Dedifferentiated amniotic fluid mesenchymal stem cell (primary cell): ENCODE measurements at regions not wholly inside any gene's neighbourhood (a gene's known extent, or its start where the extent isn't known, plus 50 kb on each side); places are given as distances from the start of the nearest gene placed in this dataset.

Source experiments
- DNase-seq: peaks from one replicate; pipeline ENCODE4 v3.0.0-alpha.2; 2016; ENCODE audit errors: extremely low spot score

- DNase-seq: no peak
These were observed 131.1 kb upstream of the PTGFR start for GRCh38 chr1:78359666-78360065.

- DNase-seq: no peak
These were observed 130.2 kb upstream of the PTGFR start for GRCh38 chr1:78360584-78360983.

- DNase-seq: no peak
These were observed 123.1 kb upstream of the PTGFR start for GRCh38 chr1:78367700-78368099.

- no peak for DNase-seq
These were observed 121.2 kb upstream of the PTGFR start for GRCh38 chr1:78369546-78369945.

GRCh38 chr1:78370356-78370755 lies 120.4 kb upstream of the PTGFR start:
- peak; percentile 19 for DNase-seq

- DNase-seq: peak; percentile 70
These were observed 119.8 kb upstream of the PTGFR start for GRCh38 chr1:78370779-78371482.

- DNase-seq: no peak
These were observed 117.1 kb upstream of the PTGFR start for GRCh38 chr1:78373676-78374075.

GRCh38 chr1:78375996-78376395 lies 114.8 kb upstream of the PTGFR start:
- DNase-seq: peak; percentile 25

GRCh38 chr1:78377356-78377928 lies 113.3 kb upstream of the PTGFR start:
- no peak for DNase-seq

GRCh38 chr1:78383923-78384322 lies 106.9 kb upstream of the PTGFR start:
- DNase-seq: no peak

GRCh38 chr1:78385744-78386462 lies 104.9 kb upstream of the PTGFR start:
- DNase-seq: no peak

GRCh38 chr1:78387201-78387600 lies 103.6 kb upstream of the PTGFR start:
- no peak for DNase-seq

- no peak for DNase-seq
These were observed 102.9 kb upstream of the PTGFR start for GRCh38 chr1:78387871-78388270.

- DNase-seq: no peak
These were observed 102.5 kb upstream of the PTGFR start for GRCh38 chr1:78388275-78388674.

- peak; percentile 31 for DNase-seq
These were observed 89.6 kb upstream of the PTGFR start for GRCh38 chr1:78401148-78401547.

- DNase-seq: peak; percentile 63
These were observed 82.6 kb upstream of the PTGFR start for GRCh38 chr1:78408192-78408591.

- no peak for DNase-seq
These were observed 82.0 kb upstream of the PTGFR start for GRCh38 chr1:78408810-78409209.

- DNase-seq: no peak
These were observed 80.1 kb upstream of the PTGFR start for GRCh38 chr1:78410643-78411042.

- no peak for DNase-seq
These were observed 79.1 kb upstream of the PTGFR start for GRCh38 chr1:78411707-78412106.

- DNase-seq: no peak
These were observed 75.6 kb upstream of the PTGFR start for GRCh38 chr1:78415165-78415564.

- peak; percentile 96 for DNase-seq
These were observed 71.5 kb upstream of the PTGFR start for GRCh38 chr1:78419309-78419708.

- no peak for DNase-seq
These were observed 70.6 kb upstream of the PTGFR start for GRCh38 chr1:78420181-78420580.

- no peak for DNase-seq
These were observed 70.1 kb upstream of the PTGFR start for GRCh38 chr1:78420688-78421087.
